ENCODE measurements at regions not wholly inside any gene's neighbourhood (a gene's known extent, or its start where the extent isn't known, plus 50 kb on each side); places are given as distances from the start of the nearest gene placed in this dataset.
"Not testable (repeated sequence)": the region's sequence is repeated elsewhere in the genome, so short reads cannot be mapped to it uniquely, and the experiment has no call there.

DNA sequence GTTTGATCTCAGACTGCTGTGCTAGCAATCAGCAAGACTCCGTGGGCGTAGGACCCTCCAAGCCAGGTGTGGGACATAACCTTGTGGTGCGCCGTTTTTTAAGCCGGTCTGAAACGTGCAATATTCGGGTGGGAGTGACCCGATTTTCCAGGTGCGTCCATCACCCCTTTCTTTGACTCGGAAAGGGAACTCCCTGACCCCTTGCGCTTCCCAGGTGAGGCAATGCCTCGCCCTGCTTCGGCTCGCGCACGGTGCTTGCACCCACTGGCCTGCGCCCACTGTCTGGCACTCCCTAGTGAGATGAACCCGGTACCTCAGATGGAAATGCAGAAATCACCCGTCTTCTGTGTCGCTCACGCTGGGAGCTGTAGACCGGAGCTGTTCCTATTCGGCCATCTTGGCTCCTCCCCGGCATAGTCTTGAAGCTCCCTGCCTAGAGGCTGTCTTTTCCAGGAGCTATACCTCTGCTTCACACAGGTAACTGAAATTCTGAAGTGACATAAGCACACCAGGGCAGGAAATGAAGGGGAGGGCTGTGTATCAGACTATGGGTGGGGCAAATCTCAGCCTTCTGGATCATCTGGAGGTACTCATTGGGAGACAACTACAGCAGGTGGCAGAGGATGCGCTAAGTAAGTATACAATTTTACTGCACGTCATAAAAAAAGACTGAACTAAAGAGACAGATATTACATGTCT lies 252.1 kb upstream of the POT1 start:
- TF ChIP-seq, protein P1, sequence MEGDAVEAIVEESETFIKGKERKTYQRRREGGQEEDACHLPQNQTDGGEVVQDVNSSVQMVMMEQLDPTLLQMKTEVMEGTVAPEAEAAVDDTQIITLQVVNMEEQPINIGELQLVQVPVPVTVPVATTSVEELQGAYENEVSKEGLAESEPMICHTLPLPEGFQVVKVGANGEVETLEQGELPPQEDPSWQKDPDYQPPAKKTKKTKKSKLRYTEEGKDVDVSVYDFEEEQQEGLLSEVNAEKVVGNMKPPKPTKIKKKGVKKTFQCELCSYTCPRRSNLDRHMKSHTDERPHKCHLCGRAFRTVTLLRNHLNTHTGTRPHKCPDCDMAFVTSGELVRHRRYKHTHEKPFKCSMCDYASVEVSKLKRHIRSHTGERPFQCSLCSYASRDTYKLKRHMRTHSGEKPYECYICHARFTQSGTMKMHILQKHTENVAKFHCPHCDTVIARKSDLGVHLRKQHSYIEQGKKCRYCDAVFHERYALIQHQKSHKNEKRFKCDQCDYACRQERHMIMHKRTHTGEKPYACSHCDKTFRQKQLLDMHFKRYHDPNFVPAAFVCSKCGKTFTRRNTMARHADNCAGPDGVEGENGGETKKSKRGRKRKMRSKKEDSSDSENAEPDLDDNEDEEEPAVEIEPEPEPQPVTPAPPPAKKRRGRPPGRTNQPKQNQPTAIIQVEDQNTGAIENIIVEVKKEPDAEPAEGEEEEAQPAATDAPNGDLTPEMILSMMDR (IDR thresholded peaks at IDR 0.05): not testable (repeated sequence)
- TF ChIP-seq POLR2A (IDR thresholded peaks at IDR 0.05): not testable (repeated sequence)

Measured in adrenal gland (tissue), 5 donors.